ENCODE measurements at regions not wholly inside any gene's neighbourhood (a gene's known extent, or its start where the extent isn't known, plus 50 kb on each side); places are given as distances from the start of the nearest gene placed in this dataset.

DNA sequence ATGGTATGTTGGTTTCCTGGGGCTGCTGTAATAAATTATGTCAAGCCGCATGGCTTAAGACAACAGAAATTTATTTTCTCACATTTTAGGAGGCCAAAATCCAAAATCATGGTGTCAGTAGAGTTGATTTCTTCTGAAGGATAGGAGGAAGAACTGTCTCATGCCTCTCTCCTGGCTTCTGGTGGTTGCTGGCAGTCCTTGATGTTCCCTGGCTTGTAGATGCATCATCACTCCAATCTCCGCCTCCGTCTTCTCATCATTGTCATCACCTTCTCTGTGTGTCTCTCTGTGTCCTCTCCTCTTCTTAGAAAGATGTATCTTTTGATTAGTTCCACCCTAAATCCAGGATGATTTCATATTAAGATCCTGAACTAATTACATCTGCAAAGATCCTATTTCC is 124.7 kb upstream of the CTTNBP2NL start:
- Histone ChIP-seq H3K79me2 (ENCODE audit: low read length) (no peaks in the 10 kb centered on the region), H3K36me3 (replicated peaks; ENCODE audit: low read depth, low read length) (no peaks in the 10 kb centered on the region), H4K20me1 (ENCODE audit: insufficient read depth, low read length) (no peaks in the 10 kb centered on the region), H3K27me3 (ENCODE audit: low read depth, low read length) (no peaks in the 10 kb centered on the region), H3K9ac (ENCODE audit: low read length) (no peak overlapping the region), H3K9me3 (ENCODE audit: insufficient read depth, low read length) (no peaks in the 10 kb centered on the region), H3K27ac (ENCODE audit: low read length) (peak overlapping the region; percentile 81), H3K4me2 (ENCODE audit: low read length) (peak overlapping the region; percentile 66), H3K4me1 (ENCODE audit: low read length) (peaks cover 46% of the 10 kb centered on the region), H3K4me3 (ENCODE audit: low read length) (no peak overlapping the region), H2AFZ (ENCODE audit: low read depth, low read length) (no peak overlapping the region)
- no peak for TF ChIP-seq EZH2phosphoT487 (IDR thresholded peaks at IDR 0.05; ENCODE audit: low read depth)
- TF ChIP-seq, protein P1, sequence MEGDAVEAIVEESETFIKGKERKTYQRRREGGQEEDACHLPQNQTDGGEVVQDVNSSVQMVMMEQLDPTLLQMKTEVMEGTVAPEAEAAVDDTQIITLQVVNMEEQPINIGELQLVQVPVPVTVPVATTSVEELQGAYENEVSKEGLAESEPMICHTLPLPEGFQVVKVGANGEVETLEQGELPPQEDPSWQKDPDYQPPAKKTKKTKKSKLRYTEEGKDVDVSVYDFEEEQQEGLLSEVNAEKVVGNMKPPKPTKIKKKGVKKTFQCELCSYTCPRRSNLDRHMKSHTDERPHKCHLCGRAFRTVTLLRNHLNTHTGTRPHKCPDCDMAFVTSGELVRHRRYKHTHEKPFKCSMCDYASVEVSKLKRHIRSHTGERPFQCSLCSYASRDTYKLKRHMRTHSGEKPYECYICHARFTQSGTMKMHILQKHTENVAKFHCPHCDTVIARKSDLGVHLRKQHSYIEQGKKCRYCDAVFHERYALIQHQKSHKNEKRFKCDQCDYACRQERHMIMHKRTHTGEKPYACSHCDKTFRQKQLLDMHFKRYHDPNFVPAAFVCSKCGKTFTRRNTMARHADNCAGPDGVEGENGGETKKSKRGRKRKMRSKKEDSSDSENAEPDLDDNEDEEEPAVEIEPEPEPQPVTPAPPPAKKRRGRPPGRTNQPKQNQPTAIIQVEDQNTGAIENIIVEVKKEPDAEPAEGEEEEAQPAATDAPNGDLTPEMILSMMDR (IDR thresholded peaks at IDR 0.05; ENCODE audit: low read depth, low read length) = no peak

DNA sequence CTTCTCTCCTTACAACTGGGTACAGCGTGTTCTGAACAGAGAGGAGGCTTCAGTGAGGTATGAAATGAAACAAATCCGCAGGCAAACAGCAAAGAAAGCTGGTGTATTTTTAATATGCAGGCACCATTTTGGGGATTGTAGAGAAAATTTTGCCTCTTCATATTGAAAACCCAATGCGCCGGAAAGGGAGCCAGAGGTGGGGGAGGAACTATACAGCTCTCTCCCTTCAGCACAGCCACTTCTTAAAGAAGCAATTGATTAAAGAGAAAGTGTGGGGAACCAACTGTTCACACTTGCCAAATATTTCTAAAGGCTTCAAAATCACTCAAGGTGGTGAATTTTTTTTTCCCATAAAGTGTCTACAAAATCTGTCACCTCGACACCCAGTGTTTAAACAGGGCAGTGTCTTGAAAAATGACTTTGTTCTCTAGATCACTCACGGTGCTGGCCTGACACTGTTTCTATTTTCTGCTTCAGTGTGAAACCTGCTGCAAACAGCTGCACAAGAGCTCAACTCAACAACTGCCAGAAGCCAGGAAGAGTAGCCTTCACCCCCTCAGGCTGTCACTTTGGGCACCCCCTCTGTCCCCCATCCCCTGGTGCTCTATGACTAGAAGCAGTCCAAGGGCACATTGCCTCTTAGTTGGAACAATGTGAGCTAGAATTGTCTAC is 123.8 kb upstream of the CTTNBP2NL start:
- TF ChIP-seq, protein P1 (IDR thresholded peaks at IDR 0.05; ENCODE audit: low read depth, low read length) = no peak
- TF ChIP-seq EZH2phosphoT487 (IDR thresholded peaks at IDR 0.05; ENCODE audit: low read depth) = no peak
- H3K27me3 ChIP-seq (ENCODE audit: low read depth, low read length) = no peaks in the 10 kb centered on the region
- H2AFZ ChIP-seq (ENCODE audit: low read depth, low read length) = peak overlapping the region; percentile 64
- peak overlapping the region; percentile 51 for H3K4me3 ChIP-seq (ENCODE audit: low read length)
- no peaks in the 10 kb centered on the region for H3K36me3 ChIP-seq (replicated peaks; ENCODE audit: low read depth, low read length)
- H3K9ac ChIP-seq (ENCODE audit: low read length) = peak overlapping the region; percentile 42
- no peaks in the 10 kb centered on the region for H3K9me3 ChIP-seq (ENCODE audit: insufficient read depth, low read length)
- peak overlapping the region; percentile 66 for H3K4me2 ChIP-seq (ENCODE audit: low read length)
- peaks cover 41% of the 10 kb centered on the region for H3K4me1 ChIP-seq (ENCODE audit: low read length)
- no peaks in the 10 kb centered on the region for H3K79me2 ChIP-seq (ENCODE audit: low read length)
- H4K20me1 ChIP-seq (ENCODE audit: insufficient read depth, low read length) = no peaks in the 10 kb centered on the region
- peak overlapping the region; percentile 81 for H3K27ac ChIP-seq (ENCODE audit: low read length)

DNA sequence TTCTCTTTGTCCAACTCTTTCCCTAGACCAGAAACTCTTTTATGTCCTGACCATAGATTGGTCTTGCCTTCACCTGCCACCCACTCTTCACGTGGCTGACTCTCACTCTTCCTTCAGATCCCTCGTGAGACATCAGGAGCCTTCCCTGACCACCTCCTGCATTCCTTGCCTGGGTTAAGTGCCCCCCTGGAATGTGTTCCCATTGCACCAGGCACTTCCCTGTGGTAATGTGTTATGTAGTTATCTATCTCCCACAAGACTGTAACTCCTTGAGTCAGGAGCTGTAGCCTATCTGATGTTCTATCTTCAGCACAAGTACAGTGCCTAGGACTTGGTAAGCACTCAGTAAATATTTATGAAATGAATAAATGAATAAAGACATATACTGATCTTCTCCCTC is 111.2 kb upstream of the CTTNBP2NL start:
- Histone ChIP-seq H4K20me1 (ENCODE audit: insufficient read depth, low read length) (no peaks in the 10 kb centered on the region), H3K27me3 (ENCODE audit: low read depth, low read length) (peaks cover 4% of the 10 kb centered on the region; the same call in 1 of the 2 replicates), H3K9ac (ENCODE audit: low read length) (no peak overlapping the region), H3K9me3 (ENCODE audit: insufficient read depth, low read length) (no peaks in the 10 kb centered on the region), H3K79me2 (ENCODE audit: low read length) (no peaks in the 10 kb centered on the region), H3K27ac (ENCODE audit: low read length) (no peak overlapping the region), H2AFZ (ENCODE audit: low read depth, low read length) (no peak overlapping the region), H3K4me1 (ENCODE audit: low read length) (no peaks in the 10 kb centered on the region), H3K36me3 (replicated peaks; ENCODE audit: low read depth, low read length) (no peaks in the 10 kb centered on the region), H3K4me3 (ENCODE audit: low read length) (no peak overlapping the region), H3K4me2 (ENCODE audit: low read length) (no peak overlapping the region)
- TF ChIP-seq EZH2phosphoT487 (IDR thresholded peaks at IDR 0.05; ENCODE audit: low read depth) = no peak
- TF ChIP-seq, protein P1 (IDR thresholded peaks at IDR 0.05; ENCODE audit: low read depth, low read length) = no peak

DNA sequence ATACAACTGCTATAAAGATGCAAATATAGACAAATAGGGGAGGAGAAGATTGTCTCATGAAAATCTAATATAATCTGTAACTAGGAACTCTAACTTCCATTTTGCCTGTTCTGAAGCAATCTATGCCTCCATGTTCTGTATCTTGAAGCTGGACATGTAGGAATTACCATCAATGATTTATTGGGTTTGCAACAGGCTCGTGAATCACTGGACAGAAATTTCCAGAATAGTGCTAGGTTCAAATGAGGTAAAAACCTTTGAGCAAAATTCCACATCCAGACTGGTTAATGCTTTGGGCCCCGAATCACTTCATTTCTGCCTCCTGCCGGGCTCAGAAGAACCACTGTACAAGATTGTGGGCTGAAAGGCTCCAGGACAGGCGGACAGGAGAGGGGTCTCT is 110.7 kb upstream of the CTTNBP2NL start:
- Histone ChIP-seq H4K20me1 (ENCODE audit: insufficient read depth, low read length) (no peaks in the 10 kb centered on the region), H3K9ac (ENCODE audit: low read length) (no peak overlapping the region), H2AFZ (ENCODE audit: low read depth, low read length) (no peak overlapping the region), H3K36me3 (replicated peaks; ENCODE audit: low read depth, low read length) (no peaks in the 10 kb centered on the region), H3K9me3 (ENCODE audit: insufficient read depth, low read length) (no peaks in the 10 kb centered on the region), H3K4me1 (ENCODE audit: low read length) (no peaks in the 10 kb centered on the region), H3K27me3 (ENCODE audit: low read depth, low read length) (peaks cover 4% of the 10 kb centered on the region; the same call in 1 of the 2 replicates), H3K27ac (ENCODE audit: low read length) (no peak overlapping the region), H3K79me2 (ENCODE audit: low read length) (no peaks in the 10 kb centered on the region), H3K4me3 (ENCODE audit: low read length) (no peak overlapping the region), H3K4me2 (ENCODE audit: low read length) (no peak overlapping the region)
- TF ChIP-seq, protein P1 (IDR thresholded peaks at IDR 0.05; ENCODE audit: low read depth, low read length) = no peak
- TF ChIP-seq EZH2phosphoT487 (IDR thresholded peaks at IDR 0.05; ENCODE audit: low read depth) = no peak

All from OCI-LY3 (cell line).